ENCODE measurements at regions not wholly inside any gene's neighbourhood (a gene's known extent, or its start where the extent isn't known, plus 50 kb on each side); places are given as distances from the start of the nearest gene placed in this dataset.

DNA sequence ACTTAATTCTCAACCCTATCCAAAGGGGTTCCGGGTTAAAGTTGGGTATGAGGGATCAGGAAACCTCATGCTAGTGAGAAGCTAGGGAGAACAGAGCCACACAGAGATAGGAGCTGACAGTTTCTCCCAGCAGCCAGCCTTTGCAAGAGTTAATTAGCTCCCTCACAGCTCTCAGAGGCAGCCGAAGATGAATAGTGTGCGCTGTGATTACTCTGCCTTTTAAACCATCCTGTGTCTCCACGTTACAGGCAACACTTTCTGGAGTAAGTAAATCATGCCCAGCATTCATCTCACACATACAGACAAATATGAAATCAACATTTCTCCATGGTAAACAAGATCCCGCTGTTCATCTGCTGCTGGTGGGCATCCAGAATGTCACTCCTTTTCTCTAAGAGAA, 429.6 kb downstream of the INSC start:
- DNase-seq, result no peak

DNA sequence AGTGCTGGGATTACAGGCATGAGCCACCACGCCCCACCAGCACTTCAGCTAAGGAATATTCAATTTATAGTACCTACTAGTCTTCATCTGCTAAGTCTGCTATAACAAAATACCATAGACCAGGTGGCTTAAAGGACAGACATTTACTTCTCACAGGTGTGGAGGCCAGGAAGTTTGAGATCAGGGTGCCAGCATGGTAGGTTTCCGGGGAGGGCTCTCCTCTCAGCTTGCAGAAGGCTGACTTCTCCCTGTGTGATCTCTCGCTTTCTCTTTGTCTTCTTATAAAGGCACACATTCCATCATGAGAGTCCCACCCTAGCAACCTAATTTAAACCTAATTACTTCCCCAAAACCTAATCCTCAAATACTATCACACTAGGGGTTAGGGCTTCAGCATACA, 433.0 kb downstream of the INSC start:
- no peak for DNase-seq

DNA sequence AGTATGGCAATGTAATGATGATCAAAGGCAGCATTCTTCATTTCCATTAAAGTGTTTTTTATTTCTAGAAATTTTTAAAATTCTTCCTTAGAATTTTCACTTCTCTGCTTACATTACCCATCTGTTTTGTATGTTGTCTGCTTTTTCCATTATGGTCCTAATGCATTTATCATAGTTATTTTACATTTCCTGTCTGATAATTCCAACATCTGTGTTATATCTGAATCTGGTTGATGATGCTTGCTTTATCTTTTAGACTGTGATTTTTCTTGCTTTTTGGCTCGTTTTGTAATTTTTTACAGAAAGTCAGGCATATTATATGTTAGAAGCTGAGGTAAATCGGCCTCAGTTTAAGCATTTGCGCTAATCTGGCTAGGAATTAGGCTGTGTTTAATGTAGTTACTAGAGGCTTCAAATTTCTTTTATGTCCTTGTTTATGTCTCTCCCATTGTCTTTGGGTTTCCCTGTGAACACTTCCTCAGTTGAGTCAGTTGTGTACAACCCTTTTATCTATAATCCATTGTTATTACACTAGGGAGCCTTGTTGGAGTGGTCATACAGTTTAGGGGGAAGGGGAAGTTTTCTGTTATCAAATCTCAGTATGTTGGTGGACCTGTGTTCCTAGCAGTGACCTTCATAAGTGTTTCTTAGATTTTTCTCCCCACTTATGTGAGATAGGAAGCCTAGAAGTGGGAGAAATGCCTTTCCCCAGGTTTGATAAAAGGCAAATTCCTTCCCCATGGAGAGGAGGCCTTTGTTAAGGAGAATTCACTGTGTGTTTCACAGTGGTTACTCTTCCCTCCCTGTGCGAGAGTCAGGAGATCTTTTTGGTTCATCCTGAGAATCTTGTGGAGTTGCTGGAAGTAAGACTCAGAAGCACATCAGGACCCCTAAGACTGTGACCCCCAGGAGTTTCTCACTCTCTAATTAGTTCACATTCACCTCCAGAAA, 437.5 kb downstream of the INSC start:
- no peak for DNase-seq

DNA sequence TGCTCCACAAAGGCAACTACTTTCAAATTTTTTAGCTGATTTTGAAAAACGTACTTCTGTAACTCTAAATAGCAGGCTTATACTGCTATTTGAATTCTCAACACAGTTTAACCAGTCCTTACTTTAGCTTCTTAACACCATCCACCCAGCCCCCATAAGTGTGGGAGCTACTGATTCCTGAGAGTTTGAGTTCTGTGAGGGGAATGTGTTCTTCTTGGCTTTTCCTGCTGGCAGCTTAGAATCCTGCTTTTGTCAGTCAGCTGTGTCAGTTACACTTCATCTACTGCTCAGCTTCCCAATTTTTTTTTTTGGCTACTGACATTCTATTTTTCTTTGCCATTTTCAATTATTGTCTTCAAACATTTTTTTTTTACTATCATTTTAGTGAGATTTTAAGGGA, 440.4 kb downstream of the INSC start:
- no peak for DNase-seq

DNA sequence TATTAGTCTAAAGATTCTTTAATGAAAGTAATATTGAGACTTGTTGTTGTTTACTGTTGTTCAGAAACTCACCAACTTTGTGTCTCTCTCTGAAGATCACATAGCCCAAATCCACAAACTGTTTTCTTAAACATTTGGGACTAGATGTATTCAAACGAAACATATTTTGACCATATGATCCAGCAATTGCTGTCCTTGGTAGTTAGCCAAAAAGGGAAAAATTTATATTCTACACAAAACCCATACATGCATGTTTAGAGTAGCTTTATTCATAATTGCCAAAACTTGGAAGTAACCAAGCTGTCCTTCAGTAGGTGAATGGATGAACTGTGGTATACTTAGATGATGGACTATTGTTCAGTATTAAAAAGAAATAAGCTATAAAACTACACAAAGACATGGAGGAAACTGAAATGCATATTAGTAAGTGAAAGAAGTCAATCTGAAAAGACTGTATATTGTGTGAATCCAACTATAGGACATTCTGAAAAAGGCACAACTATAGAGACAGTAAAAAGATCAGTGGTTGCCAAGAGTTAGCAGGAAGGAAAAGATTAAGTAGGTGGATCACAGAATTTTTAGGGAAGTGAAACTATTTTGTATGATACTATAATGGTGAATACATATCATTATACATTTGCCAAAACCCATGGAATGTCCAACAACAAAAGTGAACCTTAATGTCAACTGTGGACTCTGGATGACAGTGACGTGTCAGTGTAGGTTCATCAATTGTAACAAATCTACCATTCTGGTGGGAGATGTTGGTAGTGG, 442.9 kb downstream of the INSC start:
- DNase-seq, result no peak

DNA sequence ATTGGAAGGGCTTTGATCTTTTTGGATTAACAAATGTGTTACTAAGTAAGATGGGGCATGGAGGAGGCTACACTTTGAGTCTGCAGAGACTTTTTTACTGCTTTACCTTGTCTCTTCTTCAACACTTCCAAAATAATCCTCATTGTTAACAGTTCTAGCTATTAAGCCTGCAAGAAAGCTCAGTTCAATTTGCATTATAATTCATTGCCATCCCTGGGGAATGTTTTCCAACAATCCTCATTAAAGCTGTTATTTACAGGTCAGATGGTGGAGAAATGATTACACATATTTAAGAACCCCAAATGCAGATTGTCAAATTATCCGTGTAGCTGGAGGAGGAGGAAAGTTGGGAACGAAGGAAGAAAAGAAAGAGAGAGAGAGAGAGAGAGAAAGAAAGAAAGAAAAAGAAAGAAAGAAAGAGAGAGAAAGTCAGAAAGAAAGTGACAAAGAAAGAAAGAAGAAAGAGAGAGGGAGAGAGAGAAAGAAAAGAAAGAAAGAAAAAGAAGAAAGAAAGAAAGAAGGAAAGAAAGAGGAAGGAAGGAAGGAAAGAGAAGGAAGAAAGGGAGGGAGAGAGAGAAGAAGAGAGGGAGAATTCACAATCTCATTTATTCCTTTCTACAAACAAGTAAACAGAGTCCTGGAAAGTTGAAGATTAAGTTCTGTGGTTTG, 443.9 kb downstream of the INSC start:
- DNase-seq, result no peak

DNA sequence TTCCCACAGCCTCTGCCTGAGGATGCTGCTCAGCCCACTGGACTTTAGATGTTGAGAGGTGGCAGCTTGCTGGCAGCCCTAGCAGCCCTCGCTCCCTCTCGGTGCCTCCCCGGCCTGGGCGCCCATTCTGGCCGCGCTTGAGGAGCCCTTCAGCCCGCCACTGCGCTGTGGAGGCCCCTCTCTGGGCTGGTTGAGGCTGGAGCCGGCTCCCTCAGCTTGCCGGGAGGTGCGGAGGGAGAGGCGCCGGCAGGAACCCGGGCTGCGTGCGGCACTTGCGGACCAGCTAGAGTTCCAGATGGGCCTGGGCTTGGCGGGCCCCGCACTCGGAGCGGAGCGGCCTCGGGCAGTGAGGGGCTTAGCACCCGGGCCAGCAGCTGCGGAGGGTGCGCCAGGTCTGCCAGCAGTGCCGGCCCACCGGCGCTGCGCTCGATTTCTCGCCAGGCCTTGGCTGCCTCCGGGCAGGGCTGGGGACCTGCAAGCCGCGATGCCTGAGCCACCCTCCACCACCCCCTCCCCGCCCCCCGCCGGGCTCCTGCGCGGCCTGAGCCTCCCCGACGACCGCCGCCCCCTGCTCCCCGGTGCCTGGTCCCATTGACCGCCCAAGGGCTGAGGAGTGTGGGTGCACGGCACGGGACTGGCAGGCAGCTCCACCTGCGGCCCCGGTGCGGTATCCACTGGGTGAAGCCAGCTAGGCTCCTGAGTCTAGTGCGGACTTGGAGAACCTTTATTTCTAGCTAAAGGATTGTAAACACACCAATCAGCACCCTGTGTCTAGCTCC, 446.2 kb downstream of the INSC start:
- DNase-seq, result no peak

DNA sequence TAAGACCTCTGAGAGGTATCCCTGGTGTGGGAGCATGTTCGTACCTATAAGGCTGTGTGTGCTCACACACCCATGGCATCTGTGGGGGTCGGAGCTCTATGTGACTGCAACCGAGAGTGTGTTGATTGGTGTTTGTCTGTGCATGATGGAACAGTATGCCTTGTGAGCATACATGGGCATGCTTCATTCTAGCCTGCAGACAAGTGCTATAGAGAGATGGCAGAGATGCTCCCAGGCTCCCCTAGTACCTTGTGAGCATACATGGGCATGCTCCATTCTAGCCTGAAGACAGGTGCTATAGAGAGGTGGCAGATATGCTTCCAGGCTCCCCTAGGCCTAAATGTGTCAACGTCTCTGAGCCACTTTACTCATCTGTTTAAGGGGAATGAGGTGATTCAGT, 447.5 kb downstream of the INSC start:
- DNase-seq, result no peak

DNA sequence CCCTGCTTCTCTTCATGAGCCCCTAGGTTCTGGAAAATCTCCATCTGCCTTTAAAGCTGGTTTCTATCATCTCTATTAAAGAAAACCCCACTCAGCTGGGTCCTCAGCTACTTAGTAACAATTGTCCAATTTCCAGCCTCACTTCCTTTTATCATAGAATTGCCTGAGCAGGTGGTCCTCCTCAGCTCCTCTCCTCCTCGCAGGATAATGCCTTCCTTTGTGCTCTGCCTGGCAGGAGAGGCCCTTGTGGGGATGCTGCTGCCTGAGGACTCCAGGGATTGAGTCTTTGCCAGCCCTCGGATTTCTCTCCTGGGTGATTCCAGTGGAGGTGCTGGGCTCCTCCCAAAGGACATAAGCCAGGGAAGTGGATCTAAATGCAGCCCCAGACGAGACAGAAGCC, 448.3 kb downstream of the INSC start:
- no peak for DNase-seq

DNA sequence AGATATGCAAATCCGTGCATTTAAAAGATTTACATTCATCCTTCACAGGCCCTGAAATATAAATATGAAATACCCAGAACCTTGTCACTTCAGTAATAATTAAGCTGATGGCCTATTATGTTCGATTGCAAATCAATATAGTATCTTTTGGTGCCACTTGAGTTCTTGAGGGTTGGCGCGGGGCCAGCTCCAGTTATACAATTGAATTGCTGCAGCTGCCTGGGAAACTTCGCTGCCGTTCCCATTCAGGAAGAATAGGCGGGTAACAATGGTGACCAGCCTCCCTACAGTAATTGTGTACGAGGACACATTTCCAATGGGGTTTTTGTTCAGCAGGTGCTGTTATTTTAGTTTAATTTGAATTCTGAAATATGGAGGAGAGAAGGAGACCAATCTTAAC, 451.2 kb downstream of the INSC start:
- DNase-seq, result no peak

DNA sequence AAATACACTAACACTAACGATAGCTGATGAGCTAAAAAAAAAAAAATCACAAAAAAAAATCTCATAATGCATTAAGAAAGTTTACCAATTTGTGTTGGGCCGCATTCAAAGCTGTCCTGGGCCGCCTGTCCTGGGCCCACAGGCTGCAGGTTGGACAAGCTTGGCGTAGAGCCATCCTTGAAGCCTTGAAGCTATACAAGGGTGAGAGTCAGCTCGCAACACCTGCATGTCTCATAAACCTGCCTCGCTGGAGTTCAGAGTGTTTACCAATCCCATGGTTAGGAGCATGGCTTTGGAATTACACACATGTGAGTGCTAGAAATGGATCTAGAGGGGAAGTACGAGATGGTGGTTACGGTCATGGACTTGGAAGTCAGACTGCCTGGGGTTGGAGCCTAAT, 453.7 kb downstream of the INSC start:
- no peak for DNase-seq

DNA sequence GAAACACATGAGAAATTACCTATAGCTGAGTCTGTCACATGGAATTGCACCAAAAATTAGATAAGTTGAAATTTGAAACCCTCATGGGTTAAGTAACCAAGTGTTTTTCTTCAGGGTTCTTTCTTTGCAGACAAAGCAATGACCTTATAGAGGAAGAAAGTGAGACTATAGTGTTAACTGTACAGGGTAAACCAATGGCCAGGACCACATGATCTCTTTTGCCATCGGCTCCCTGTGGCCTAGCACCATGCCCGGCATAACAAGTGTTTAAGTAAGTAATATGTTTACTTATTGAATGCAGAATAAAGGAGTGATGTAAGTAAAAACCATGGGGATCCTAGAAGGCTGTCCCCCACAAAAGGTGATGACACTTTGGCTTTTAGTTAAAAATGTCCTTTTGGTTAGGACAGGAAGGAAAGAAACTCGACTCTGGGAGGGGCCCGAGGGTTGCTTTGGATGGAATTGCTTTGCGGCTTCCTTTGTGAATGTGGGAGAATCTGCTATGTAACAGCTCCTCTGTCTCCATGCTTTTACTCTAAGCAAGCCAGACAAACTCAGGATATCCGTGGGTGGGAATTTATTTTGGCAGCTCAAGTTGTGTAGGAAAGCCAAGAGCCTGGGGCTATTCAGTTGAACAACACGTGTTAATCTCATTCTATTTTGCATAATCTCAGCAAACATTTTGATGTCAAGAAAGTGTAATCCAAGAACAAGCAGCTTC, 454.7 kb downstream of the INSC start:
- DNase-seq, result no peak

DNA sequence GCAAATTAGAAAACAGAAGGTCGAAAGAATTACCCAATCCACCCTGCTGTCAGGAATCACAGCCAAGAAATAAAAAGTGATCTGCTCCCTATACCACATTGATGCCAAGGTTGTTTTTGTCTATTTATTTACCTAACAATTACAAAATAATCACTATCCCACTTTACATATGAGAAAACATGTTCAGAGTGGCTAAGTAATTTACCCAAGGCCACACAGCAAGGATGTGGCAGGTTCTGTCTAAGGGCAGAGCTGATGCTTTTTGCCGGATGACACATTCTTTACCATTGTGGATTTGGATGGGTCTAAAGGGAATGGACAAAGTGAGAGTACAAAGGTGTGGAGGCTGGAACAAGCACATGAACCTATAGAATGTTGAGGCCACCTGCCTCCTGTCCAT, 460.7 kb downstream of the INSC start:
- no peak for DNase-seq

DNA sequence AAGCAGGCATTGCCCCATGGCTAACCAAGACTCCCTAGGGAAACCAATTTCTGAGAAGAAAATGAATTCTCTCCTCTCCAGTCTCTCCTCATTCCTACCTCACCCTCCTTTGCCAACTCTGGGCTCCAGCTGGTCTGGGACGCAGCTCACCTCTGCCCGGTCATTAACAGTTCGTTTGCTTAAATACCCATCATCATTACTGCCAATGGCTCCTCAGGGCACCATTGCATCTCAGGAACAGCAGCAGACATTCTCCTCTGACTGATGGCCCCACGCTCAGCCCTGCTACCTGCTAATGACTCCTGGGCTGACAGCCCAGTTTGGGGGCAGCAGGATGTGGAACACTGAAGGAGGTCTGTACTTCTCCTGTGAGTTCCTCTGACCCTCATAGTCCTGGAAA, 462.0 kb downstream of the INSC start:
- no peak for DNase-seq

DNA sequence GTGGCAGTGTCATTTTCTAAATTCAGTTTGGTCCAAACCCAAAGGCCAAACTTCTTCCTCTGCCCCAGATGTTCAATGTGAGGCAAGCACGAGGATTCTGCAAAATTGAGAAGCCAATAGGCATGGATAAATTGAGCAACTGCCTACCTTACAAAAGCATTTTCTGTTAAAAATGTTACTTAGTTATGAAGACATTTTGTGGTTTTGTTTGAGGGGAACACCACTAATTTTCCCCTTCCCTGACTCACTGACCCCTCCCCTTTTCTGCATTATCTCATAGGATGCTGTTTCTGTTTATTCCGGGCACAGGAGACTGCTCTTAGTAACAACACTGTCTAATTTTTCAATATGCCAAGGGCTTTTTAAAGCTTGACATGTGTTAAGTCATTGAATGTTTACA, 462.8 kb downstream of the INSC start:
- DNase-seq, result no peak

DNA sequence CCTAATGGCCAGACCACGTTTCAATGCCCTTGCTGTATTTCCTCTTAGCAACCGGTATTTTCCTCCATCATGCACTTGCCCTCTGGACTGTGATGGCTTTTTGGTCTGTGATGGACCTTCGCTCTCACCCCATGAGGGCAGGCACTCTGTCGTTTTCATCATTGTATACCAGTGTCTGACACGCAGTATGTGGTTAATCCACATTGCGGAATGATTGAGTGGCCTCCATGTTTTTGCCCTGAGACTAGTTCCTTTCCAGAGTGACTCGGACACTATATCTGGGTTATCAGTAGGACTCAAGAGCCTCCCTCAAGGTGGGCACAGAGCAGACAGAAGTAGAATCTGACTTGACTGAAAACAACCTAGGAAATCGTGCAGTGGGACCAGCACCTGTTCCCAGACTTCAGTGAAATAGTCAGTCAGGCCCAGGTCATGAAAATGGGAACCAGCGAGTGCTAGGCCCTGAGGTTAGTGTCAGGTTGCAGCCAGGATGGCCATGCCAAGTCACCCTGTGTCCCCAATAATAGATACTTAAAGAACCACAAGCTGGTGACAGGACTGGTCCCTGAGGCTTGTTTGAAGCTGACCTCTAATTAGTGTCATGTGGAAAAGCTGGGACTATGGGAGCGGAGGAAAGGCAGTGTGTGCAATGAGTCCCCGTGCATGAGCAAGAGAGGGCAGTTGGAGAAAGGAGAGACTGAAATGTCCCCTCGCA, 464.7 kb downstream of the INSC start:
- DNase-seq, result no peak

DNA sequence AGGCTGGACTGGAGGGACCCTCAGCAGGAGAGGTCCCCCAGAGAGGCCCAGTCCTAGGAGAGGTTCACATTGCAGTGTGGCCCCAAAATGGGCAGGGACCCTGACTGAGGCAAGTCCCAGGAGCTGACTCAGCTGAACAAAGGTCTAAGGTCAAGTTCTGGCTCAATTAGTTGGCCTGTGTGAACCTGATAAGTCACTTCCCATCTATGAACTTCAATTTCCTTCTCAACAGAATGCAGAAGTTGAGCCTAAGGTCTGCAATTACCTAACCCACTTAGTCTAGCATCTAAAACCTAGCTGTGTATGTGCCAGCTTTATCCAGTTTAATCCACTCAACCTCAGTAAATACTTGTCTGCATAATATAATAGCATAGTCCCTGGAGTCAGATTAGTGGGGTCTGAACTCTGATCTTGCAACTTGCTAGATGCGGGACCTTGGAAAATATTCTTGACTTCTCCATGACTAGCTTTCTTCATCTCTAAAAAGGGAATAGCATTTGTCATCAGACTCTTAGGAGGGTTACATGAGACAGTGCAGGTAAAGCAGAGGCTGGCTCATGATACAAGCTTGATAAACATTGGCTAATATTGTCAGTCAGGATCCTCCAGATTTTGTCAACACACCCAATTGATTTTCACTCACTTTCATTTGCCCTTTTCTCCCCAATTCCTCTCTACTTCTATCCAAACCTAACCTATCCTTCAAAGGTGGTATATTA, 465.5 kb downstream of the INSC start:
- no peak for DNase-seq

DNA sequence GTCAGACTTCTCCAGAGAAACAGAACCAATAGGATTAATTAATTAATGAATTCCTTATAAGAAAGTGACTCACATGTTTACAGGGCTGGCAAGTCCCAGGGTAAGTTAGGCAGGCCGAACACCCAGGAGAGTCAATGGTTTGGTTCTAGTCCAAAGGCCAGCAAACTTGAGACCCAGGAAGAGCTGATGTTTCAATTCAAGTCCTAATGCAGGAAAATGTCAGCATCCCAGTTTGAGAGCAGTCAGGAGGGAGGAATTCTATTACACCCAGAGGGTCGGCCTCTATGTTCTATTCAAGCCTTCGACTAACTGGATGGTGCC, 466.0 kb downstream of the INSC start:
- DNase-seq, result no peak

DNA sequence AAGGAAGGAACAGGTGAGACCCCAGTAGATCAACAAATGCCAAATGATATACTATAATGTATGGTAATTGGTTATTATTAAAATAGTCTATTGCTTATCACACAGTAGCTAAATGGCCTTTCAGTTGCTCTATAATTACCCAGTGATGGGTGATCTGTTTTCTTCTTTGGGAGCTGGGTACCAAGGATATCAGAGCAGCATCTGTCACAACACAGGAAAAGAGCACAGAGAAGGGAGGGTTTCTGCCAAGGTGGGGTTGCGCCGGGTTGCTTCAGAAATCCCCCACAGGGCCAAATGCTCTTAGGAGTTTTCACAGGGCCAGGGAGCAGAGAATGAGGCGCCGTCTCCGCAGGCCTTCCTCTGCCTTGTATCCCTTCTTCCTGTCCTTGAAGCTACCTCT, 469.4 kb downstream of the INSC start:
- DNase-seq, result no peak

DNA sequence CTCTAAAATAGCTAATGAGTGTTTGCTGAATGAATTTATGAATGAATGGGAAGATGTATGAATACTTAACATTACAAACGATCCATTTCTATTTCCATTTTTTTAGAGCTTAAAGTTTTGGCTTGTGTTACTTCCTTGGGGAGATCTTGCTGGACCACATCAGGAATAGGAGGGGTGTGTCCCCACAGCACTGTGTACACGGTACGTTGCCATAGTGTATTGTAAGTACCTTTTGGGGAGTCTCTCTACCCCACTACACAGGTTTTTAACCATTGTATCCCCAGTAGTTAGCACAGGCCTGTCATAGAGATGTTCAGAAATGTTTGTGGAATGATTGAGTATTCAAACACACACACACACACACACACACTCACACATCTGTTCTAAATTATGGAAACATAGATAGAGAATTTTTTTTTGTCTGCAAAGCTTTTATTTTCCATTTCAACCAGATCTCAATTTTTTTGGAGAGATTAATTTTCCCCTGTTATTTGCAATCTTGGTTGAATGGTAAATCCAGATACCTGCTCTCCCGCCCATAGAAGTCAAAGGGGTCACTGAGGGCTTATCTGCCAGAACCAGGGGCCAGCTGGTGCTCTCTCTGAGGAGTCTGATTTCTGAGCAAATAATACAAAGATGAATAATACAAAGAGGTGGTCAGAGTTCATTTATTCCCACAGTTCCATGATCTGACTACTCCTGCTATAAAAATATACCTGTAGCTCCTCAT, 471.0 kb downstream of the INSC start:
- no peak for DNase-seq
